GM19324 (cell line): ENCODE measurements at regions not wholly inside any gene's neighbourhood (a gene's known extent, or its start where the extent isn't known, plus 50 kb on each side); places are given as distances from the start of the nearest gene placed in this dataset.

ENCODE experiments used
- ATAC-seq: cut with Tn5 transposase; IDR thresholded peaks from one replicate; pipeline ENCODE4 v1.9.1; 2021; ENCODE audit warnings: mild to moderate bottlenecking, moderate library complexity; ENCODE audit not compliant: unreplicated experiment, low FRiP score

DNA sequence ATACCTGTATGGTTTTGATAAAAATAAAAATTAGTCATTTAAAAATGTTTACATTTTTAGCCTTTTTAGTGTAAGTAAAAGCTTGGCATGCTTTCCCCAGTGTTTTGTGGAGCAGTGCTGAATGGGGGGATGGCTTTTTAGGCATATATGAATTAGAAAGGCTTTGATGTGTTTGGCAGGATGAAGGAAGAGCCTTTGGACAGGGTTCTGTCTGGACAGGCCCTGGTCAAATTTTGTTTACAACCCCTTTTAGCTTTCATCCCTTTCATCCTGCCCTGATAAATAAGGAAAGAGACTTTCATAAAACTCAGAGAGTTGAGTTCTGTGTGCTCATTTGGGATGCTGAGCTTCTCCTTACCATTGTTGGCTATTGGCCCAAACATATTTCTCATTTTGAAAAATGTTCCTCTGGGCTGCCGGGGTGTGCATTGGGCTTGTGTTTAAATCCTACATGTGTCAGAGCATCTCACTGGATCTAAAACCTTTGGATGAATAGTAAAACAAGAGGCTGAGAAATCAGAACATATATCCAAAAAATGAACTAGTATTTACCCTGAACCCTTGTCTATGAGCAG lies 68.1 kb upstream of the PHYHIPL start:
- ATAC-seq: no peak

DNA sequence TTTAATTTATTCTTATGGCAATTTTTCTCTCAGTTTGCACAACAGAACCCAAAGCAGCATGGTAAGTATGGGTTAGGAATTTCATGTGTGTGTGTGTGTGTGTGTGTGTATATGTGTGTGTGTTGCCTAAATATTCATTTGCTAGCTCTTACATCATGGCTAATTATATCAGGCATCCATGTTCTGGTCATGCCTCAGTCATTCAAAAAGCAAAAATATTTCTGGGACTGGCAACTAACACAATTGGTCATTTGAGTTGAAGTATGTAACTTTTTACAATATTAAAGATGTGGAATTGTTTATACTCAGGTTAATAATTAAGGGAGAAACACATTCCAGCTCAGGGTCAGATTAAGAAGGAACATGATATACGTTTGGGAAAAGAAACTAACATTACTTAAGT lies 67.6 kb upstream of the PHYHIPL start:
- ATAC-seq: no peak

DNA sequence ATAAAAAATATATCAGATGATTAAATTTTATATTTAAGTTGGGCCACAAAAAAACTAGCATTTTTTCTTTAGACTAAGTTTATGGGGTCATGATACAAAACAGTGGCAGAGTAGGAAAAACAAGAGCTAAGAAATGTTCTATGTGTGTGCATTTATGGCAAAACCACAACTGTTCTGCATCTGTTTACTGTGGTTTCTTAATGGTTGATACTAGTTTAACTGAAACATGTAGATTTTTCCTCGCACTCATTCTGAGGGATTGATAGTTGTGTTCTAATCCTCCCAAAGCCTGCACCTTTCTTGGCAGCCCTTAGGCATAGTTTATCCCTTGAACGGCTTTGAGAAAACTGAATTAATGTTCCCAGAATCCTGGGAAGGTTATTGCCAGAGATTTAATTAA lies 66.6 kb upstream of the PHYHIPL start:
- no peak for ATAC-seq

DNA sequence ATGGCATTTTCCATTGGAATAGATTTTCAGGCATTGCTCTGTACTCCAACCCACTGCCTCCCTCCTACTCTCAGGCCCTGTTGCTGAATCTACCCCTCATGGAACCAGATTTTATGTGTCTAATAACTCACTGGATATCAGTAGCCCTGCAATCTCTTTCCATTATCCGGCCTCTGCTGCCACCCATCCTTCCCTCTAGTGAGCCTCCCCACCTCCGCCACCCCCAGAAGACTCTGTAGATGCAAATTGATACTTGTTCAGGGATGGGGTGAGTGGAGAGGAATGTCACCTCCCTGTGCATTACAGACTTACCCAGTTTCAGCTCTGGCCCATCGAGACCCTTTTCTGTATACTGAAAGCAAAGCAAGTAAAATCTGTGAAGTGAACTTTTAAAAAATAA lies 52.3 kb upstream of the PHYHIPL start:
- ATAC-seq: no peak

DNA sequence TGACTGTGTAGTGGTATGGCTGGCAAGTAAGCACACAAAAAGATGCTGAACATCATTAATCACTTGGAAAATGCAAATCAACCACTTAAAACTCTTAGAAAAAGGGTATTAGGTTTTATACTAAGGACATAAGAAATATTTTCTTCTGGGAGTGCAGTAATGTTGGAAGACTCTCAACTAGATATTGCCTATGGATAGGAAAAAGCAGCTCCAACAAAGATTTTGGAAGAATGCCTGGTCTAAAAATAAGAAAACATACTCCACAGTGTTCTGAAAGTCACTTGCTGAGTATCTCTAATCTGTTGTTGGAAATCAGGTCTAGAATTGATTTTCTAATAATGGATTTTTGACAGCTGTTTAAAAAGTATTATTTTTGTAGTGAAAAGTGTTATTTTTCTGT lies 50.8 kb upstream of the PHYHIPL start:
- no peak for ATAC-seq

DNA sequence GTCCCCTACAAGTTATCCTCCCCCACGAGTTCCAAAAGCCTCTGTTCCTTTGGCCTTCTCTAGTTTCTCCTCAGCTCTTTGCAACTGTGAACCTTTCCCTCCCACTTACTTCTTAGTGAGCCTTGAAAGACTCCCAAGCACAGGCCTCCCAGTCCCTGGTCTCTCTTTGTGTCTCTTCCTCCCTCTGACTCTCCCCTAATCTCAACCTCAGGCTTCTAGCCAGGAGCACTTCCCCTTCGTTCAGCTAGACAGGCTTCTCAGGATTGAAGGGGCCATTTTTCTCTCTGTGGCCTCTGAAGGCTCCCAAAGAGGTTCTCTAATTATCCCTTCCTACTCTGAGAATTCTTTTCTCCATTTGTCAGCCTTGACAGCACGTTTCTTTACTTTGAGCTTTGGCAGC lies 50.2 kb upstream of the PHYHIPL start:
- no peak for ATAC-seq
